Osteoblast (primary cell): ENCODE measurements at regions not wholly inside any gene's neighbourhood (a gene's known extent, or its start where the extent isn't known, plus 50 kb on each side); places are given as distances from the start of the nearest gene placed in this dataset.

Source experiments
- DNase-seq: peaks from one replicate; pipeline ENCODE4 v3.0.0; 2011; ENCODE audit warnings: low spot score, mixed read lengths; ENCODE audit not compliant: insufficient read length; ENCODE audit errors: missing footprints
- H2AFZ ChIP-seq: 2 replicates; pipeline ENCODE4 v1.6.0; 2011; ENCODE audit warnings: mild to moderate bottlenecking, low read length
- H3K27ac ChIP-seq: 2 replicates; pipeline ENCODE4 v1.5.1; 2011; ENCODE audit warnings: mild to moderate bottlenecking, low read depth, low read length, moderate library complexity
- H3K27me3 ChIP-seq: 2 replicates; pipeline ENCODE4 v1.6.0; 2012; ENCODE audit warnings: mild to moderate bottlenecking, control low read depth, inconsistent platforms, low read length, moderate library complexity; ENCODE audit not compliant: insufficient read depth
- H3K36me3 ChIP-seq: 2 replicates; pipeline ENCODE4 v1.5.1; 2011; ENCODE audit warnings: mild to moderate bottlenecking, low read length, control low read depth, moderate library complexity; ENCODE audit not compliant: insufficient read depth
- H3K4me1 ChIP-seq: 2 replicates; pipeline ENCODE4 v1.5.1; 2011; ENCODE audit warnings: mild to moderate bottlenecking, low read length, control low read depth, moderate library complexity; ENCODE audit not compliant: insufficient read depth
- H3K4me2 ChIP-seq: 2 replicates; pipeline ENCODE4 v1.6.0; 2011; ENCODE audit warnings: mild to moderate bottlenecking, low read length; ENCODE audit not compliant: insufficient read depth
- H3K4me3 ChIP-seq: fragments of 200-600 bp; sonication (generic); 3 replicates; pipeline ENCODE4 v1.5.1; 2012; ENCODE audit warnings: mild to moderate bottlenecking, low read length, inconsistent platforms; ENCODE audit not compliant: insufficient read depth
- H3K79me2 ChIP-seq: 2 replicates; pipeline ENCODE4 v1.6.0; 2012; ENCODE audit warnings: mild to moderate bottlenecking, low read length, control low read depth, inconsistent platforms; ENCODE audit not compliant: insufficient read depth
- H3K9me3 ChIP-seq: 2 replicates; pipeline ENCODE4 v1.5.1; 2011; ENCODE audit warnings: low read depth, low read length, control low read depth
- H4K20me1 ChIP-seq: 2 replicates; pipeline ENCODE4 v1.6.0; 2012; ENCODE audit warnings: mild to moderate bottlenecking, low read length, control low read depth; ENCODE audit not compliant: insufficient read depth
- TF ChIP-seq, protein P1 (sequence below): IDR thresholded peaks from 2 replicates; pipeline ENCODE4 v1.5.1; 2011; ENCODE audit warnings: mild to moderate bottlenecking, low read depth, low read length, moderate library complexity; ENCODE audit errors: extremely low read depth

DNA sequence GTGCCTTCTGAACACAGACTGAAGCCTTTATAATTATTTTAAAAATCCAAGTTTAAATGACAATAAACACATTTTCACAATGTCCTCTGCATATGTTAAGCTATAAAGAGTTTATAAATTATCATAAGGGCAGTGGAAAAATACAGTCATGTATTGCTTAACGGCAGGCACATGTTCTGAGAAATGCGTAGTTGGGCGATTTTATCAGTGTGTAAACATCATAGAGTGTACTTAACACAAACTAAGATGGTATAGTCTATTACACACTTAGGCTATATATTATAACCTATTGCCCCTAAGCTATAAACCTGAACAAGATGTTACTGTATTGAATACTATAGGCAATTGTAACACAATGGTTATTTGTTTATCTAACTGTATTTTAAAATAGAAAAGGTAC, 254.7 kb downstream of the GABRG1 start:
- Histone ChIP-seq H3K79me2 (no peaks in the 10 kb centered on the region), H3K9me3 (no peaks in the 10 kb centered on the region), H3K36me3 (no peaks in the 10 kb centered on the region), H3K4me2 (no peak overlapping the region), H4K20me1 (no peaks in the 10 kb centered on the region), H3K27ac (no peak overlapping the region), H3K27me3 (no peaks in the 10 kb centered on the region), H2AFZ (no peak overlapping the region), H3K4me3 (no peak overlapping the region), H3K4me1 (no peaks in the 10 kb centered on the region)
- TF ChIP-seq, protein P1, sequence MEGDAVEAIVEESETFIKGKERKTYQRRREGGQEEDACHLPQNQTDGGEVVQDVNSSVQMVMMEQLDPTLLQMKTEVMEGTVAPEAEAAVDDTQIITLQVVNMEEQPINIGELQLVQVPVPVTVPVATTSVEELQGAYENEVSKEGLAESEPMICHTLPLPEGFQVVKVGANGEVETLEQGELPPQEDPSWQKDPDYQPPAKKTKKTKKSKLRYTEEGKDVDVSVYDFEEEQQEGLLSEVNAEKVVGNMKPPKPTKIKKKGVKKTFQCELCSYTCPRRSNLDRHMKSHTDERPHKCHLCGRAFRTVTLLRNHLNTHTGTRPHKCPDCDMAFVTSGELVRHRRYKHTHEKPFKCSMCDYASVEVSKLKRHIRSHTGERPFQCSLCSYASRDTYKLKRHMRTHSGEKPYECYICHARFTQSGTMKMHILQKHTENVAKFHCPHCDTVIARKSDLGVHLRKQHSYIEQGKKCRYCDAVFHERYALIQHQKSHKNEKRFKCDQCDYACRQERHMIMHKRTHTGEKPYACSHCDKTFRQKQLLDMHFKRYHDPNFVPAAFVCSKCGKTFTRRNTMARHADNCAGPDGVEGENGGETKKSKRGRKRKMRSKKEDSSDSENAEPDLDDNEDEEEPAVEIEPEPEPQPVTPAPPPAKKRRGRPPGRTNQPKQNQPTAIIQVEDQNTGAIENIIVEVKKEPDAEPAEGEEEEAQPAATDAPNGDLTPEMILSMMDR = no peak
- DNase-seq = no peak

GRCh38 chr4:45865781-45866180, 258.1 kb downstream of the GABRG1 start:
- no peaks in the 10 kb centered on the region for H4K20me1 ChIP-seq
- H3K4me2 ChIP-seq = no peak overlapping the region
- no peaks in the 10 kb centered on the region for H3K4me1 ChIP-seq
- H3K36me3 ChIP-seq = no peaks in the 10 kb centered on the region
- DNase-seq = no peak
- no peak overlapping the region for H3K4me3 ChIP-seq
- no peaks in the 10 kb centered on the region for H3K27me3 ChIP-seq
- no peaks in the 10 kb centered on the region for H3K9me3 ChIP-seq
- TF ChIP-seq, protein P1 = no peak
- H3K79me2 ChIP-seq = no peaks in the 10 kb centered on the region
- H2AFZ ChIP-seq = no peak overlapping the region
- no peak overlapping the region for H3K27ac ChIP-seq

DNA sequence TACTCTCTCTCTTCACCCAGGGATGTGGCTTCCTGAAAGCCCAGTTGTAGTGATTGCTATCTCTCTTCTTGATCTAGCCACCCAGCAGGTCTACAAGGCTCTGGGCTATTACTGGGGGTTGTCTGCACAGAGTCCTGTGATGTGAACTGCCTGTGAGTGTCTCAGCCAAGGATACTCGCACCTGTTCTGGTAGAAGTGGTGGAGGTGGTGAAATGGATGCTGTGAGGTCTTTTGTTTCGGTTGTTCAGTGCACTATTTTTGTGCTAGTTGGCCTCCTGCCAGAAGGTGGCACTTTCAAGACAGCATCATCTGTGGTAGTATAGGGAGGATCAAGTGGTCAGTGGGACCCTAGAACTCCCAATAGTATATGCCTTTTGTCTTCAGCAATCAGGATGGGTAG, 268.0 kb downstream of the GABRG1 start:
- Histone ChIP-seq H3K4me2 (no peak overlapping the region), H4K20me1 (no peaks in the 10 kb centered on the region), H3K27ac (no peak overlapping the region), H3K4me1 (no peaks in the 10 kb centered on the region), H3K4me3 (no peak overlapping the region), H2AFZ (no peak overlapping the region), H3K9me3 (peaks cover 3% of the 10 kb centered on the region), H3K36me3 (no peaks in the 10 kb centered on the region), H3K79me2 (no peaks in the 10 kb centered on the region), H3K27me3 (no peaks in the 10 kb centered on the region)
- TF ChIP-seq, protein P1 = no peak
- DNase-seq = no peak

DNA sequence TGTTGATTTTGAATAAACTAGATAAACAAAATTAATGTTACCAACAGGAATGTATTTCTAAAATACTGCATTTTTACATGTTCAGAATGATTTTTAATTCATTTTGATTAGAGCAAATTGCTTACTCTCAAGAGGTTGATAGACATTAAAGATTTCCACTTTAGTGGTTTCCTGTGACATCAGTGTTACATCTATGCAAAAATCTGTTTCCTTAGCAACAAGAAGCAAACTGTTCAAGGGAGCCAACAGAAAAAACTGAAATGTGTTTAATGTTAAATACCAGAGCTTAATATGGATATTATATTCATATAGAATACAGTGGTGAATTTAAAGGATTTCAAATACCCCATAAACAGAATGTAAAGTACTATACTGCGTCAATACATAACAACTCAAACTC, 277.8 kb downstream of the GABRG1 start:
- no peaks in the 10 kb centered on the region for H4K20me1 ChIP-seq
- TF ChIP-seq, protein P1 = no peak
- H3K79me2 ChIP-seq = no peaks in the 10 kb centered on the region
- H2AFZ ChIP-seq = no peak overlapping the region
- DNase-seq = no peak
- H3K36me3 ChIP-seq = no peaks in the 10 kb centered on the region
- no peaks in the 10 kb centered on the region for H3K9me3 ChIP-seq
- H3K4me2 ChIP-seq = no peak overlapping the region
- no peaks in the 10 kb centered on the region for H3K27me3 ChIP-seq
- no peaks in the 10 kb centered on the region for H3K4me1 ChIP-seq
- no peak overlapping the region for H3K4me3 ChIP-seq
- no peak overlapping the region for H3K27ac ChIP-seq
